GM21786 (cell line): ENCODE measurements at regions not wholly inside any gene's neighbourhood (a gene's known extent, or its start where the extent isn't known, plus 50 kb on each side); places are given as distances from the start of the nearest gene placed in this dataset.

Experiments used
- ATAC-seq: cut with Tn5 transposase; IDR thresholded peaks from one replicate; pipeline ENCODE4 v1.9.1; 2021; ENCODE audit not compliant: unreplicated experiment

DNA sequence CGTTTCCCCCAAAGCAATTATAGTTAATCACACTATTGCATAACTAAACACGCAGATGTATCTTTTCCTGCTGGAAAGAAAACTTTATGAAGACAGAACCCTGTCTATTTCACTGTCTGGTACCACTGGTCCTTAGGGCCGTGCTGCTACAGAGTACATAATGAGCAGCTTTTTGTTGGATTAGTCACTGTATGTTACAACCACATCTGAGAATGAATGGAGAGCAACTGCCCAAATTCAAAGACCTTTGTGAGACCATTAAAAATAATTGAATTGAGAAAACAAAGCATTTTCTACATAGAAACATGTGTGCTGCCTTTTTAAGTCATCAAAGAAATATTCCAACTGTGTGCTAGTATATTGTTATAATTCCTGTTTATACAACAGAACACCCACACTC lies 111.3 kb upstream of the SORCS1 start:
- ATAC-seq = no peak

DNA sequence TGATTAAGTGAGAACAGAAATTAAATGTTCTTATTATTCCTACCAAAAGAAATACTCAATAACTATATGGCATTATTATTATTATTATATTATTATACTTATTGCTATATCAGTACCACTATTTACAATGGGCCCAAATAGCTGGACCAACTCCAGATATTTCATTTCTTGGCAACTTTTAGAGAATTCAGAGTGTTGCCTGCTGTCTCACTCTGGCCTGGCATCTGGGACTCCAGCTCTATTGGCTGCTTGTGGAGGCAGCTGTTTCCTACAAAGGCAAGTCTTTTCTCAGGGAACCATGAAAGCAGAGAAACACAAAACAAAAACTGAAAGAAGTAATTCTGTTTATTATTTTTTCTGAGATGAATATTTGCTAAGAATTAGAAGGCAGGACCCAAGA lies 105.1 kb upstream of the SORCS1 start:
- ATAC-seq = no peak

DNA sequence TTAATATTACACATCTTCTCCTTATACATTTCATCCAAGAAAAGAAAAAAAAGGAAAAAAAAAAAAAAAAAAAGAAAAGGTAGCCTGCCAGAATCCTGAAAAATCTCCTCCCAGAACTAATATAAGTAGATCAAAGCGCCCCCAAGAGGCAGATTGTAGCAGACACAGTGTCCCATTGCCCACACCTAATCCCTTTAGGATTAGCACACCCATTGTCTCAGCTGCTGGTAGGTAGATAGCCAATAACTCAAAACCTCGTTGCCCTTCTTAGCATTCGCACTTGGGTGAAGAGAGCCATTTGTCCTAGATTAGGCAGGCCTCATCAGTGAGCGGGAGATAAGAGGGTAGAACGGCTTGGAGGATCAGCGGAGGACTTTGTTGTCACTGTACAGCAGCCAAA lies 100.2 kb upstream of the SORCS1 start:
- ATAC-seq = no peak

DNA sequence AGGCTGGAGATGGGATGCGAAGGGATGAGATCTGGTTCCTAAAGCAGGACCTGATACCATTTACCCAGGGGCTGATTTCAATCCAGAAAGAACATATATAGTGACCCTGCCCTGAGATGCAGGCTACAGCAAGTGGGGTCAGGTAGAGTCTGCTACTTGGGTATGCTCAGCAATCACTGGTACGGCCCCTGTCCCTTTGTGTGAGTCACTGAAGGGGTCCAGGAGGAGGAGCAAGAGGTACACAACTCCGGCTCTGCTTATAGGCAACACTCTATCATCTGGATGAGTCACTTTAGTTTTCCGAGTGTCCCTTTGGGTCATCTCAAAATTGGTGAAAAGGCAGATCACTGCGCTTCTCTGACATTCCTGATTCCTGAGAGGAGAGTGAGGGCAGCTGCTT lies 79.6 kb upstream of the SORCS1 start:
- ATAC-seq = no peak

DNA sequence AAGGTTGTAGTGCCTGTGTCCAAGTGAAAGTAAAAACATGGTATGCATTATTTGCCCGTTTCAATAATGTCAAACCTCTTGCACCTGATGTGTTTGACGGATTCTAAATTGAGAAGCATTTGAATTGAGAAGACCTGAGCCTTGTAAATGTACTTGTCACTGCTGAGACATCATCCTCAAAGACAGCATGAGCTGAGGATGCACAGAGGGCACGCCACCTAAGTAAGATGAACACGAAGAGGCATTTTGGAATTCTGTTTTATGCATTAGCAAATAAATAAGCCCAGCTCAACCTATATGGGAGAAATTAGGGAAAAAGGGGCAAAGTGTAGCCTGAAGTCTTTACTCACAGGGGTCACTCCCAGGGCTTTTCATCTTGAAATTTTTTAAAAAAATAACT lies 73.8 kb upstream of the SORCS1 start:
- ATAC-seq = no peak

DNA sequence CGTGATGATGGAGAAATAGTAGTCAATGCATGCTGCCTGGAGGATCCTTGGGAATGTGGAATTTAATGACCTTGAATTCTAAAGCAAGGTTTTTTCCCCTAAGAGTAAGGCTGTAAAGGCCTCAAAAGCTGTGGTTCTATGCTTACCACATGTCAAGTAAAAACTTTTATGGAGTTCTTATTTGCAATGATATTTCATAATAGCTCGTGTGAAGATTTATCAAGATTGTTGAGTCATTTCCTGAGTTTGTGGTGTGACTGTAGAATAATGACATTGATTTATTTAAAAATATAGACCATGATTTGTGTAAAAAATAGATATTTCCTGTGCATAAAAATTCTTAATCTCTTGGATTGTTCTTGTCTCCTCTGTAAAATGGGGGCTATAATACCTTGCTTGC lies 67.5 kb upstream of the SORCS1 start:
- no peak for ATAC-seq

DNA sequence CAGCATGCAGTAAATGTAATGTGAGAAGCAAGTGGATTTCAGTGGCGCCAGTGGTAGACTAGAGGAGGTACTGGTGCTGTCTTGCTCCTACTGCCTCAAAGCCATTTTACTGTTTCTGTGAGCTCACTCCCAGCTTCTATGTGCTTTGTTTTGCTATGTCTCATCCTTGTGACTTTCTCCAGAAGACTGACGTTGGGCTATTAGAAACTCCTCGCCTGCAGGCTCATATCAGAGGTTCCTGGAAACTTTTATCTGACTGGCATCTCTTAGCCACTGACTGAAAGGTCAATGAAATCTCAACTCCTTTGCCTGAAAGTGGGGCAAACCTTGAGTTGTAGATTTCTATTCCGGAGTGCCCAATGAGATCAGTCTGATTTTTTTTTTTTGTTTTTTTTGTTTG lies 66.4 kb upstream of the SORCS1 start:
- ATAC-seq = no peak

DNA sequence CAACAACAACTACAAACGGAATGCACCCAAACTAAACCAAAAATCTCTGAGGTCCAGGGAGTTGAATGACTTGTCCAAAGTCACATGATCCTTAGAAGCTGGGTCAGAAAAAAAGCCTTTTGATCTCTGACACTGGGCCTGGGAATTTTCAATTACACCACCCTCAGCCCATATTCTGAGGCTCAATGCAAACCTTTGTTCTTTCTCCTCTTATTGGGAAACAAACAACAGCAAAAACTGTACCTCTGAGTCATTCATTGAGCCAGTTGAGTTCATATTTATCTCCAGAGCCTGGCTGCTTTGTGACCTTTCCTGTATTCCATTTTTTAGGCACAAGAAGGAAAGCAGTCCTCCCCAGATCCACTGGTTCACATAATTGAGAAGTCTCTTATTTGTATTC lies 51.2 kb upstream of the SORCS1 start:
- no peak for ATAC-seq
